ENCODE measurements at regions not wholly inside any gene's neighbourhood (a gene's known extent, or its start where the extent isn't known, plus 50 kb on each side); places are given as distances from the start of the nearest gene placed in this dataset.

DNA sequence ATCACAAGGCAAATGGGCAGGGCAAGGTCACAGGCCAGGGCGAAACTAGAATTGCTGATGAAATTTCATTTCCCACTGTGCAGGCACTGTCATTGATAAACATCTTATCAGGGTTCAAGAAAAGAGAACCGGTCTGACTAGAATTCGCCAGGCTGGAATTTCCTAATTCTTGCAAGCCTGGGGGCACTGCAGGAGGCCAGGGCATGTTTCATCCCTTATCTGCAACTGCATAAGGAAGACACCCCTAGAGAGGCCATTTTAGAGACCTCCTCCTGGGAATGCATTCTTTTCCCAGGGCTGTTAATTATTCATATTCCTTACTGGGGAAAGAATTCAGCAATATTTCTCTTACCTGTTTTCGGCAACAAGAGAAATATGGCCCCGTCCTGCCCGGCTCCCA is 266.2 kb upstream of the CYLC2 start:
- TF ChIP-seq, protein P1, sequence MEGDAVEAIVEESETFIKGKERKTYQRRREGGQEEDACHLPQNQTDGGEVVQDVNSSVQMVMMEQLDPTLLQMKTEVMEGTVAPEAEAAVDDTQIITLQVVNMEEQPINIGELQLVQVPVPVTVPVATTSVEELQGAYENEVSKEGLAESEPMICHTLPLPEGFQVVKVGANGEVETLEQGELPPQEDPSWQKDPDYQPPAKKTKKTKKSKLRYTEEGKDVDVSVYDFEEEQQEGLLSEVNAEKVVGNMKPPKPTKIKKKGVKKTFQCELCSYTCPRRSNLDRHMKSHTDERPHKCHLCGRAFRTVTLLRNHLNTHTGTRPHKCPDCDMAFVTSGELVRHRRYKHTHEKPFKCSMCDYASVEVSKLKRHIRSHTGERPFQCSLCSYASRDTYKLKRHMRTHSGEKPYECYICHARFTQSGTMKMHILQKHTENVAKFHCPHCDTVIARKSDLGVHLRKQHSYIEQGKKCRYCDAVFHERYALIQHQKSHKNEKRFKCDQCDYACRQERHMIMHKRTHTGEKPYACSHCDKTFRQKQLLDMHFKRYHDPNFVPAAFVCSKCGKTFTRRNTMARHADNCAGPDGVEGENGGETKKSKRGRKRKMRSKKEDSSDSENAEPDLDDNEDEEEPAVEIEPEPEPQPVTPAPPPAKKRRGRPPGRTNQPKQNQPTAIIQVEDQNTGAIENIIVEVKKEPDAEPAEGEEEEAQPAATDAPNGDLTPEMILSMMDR (IDR thresholded peaks at IDR 0.05; ENCODE audit: low read depth, low read length, missing input control) = no peak
- TF ChIP-seq TAF1 (conservative IDR thresholded peaks at IDR 0.05) (no peak), RAD21 (IDR thresholded peaks at IDR 0.05) (no peak), JUND (IDR thresholded peaks at IDR 0.05) (no peak), FOXA2 (IDR thresholded peaks at IDR 0.05) (no peak), GABPA (IDR thresholded peaks at IDR 0.05 in 1 of 2, conservative IDR thresholded peaks at IDR 0.05 in 1 of 2) (no peak), SP1 (IDR thresholded peaks at IDR 0.05) (no peak), EGR1 (IDR thresholded peaks at IDR 0.05; ENCODE audit: low read depth in 2 of 2) (no peak), RXRA (IDR thresholded peaks at IDR 0.05) (no peak), FOXA1 (IDR thresholded peaks at IDR 0.05) (no peak), YY1 (IDR thresholded peaks at IDR 0.05) (no peak)
- TF ChIP-seq, protein P2, sequence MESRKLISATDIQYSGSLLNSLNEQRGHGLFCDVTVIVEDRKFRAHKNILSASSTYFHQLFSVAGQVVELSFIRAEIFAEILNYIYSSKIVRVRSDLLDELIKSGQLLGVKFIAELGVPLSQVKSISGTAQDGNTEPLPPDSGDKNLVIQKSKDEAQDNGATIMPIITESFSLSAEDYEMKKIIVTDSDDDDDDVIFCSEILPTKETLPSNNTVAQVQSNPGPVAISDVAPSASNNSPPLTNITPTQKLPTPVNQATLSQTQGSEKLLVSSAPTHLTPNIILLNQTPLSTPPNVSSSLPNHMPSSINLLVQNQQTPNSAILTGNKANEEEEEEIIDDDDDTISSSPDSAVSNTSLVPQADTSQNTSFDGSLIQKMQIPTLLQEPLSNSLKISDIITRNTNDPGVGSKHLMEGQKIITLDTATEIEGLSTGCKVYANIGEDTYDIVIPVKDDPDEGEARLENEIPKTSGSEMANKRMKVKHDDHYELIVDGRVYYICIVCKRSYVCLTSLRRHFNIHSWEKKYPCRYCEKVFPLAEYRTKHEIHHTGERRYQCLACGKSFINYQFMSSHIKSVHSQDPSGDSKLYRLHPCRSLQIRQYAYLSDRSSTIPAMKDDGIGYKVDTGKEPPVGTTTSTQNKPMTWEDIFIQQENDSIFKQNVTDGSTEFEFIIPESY (IDR thresholded peaks at IDR 0.05) = no peak
- TF ChIP-seq, protein P3, sequence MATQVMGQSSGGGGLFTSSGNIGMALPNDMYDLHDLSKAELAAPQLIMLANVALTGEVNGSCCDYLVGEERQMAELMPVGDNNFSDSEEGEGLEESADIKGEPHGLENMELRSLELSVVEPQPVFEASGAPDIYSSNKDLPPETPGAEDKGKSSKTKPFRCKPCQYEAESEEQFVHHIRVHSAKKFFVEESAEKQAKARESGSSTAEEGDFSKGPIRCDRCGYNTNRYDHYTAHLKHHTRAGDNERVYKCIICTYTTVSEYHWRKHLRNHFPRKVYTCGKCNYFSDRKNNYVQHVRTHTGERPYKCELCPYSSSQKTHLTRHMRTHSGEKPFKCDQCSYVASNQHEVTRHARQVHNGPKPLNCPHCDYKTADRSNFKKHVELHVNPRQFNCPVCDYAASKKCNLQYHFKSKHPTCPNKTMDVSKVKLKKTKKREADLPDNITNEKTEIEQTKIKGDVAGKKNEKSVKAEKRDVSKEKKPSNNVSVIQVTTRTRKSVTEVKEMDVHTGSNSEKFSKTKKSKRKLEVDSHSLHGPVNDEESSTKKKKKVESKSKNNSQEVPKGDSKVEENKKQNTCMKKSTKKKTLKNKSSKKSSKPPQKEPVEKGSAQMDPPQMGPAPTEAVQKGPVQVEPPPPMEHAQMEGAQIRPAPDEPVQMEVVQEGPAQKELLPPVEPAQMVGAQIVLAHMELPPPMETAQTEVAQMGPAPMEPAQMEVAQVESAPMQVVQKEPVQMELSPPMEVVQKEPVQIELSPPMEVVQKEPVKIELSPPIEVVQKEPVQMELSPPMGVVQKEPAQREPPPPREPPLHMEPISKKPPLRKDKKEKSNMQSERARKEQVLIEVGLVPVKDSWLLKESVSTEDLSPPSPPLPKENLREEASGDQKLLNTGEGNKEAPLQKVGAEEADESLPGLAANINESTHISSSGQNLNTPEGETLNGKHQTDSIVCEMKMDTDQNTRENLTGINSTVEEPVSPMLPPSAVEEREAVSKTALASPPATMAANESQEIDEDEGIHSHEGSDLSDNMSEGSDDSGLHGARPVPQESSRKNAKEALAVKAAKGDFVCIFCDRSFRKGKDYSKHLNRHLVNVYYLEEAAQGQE (IDR thresholded peaks at IDR 0.05) = no peak
- TF ChIP-seq, protein P4, sequence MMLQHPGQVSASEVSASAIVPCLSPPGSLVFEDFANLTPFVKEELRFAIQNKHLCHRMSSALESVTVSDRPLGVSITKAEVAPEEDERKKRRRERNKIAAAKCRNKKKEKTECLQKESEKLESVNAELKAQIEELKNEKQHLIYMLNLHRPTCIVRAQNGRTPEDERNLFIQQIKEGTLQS (IDR thresholded peaks at IDR 0.05) = no peak

All from liver (tissue), 3 donors.